COLO829 (cell line): ENCODE measurements at regions not wholly inside any gene's neighbourhood (a gene's known extent, or its start where the extent isn't known, plus 50 kb on each side); places are given as distances from the start of the nearest gene placed in this dataset.
"Not testable (repeated sequence)": the region's sequence is repeated elsewhere in the genome, so short reads cannot be mapped to it uniquely, and the experiment has no call there.

ENCODE experiments used
- DNase-seq: peaks from one replicate; pipeline ENCODE4 v3.0.0; 2012; ENCODE audit warnings: low spot score

GRCh38 chrX:110512341-110512740, 153.7 kb downstream of the RTL9 start:
- DNase-seq: no peak

- DNase-seq: no peak
These were observed 155.9 kb downstream of the RTL9 start for GRCh38 chrX:110514509-110514908.

- DNase-seq: no peak
These were observed 160.9 kb downstream of the RTL9 start for GRCh38 chrX:110519501-110519900.

DNA sequence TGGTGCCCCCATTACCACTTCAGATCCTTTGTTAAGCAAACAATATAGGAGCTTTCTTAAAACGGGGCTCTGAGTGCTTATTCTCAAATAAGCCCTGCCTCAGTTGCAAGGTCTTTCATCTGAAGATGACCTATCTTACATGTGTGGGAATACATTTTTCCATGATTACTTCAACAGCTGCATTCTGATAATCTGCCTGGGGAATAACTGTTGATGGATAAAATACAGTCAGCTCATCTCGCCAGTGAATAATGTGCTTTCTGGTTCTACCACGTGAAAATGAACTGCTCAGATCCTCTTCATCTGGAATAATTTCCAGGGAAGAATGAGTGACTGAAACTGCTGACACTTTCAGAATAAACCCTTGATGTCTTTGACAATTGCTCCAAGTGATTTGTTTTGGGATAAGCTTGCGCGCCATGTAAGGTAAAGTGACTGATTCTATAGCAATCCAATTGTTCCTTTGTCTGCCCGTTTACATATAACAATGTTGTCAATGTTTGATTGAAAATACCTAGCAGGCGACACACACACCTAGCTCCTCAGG, 161.3 kb downstream of the RTL9 start:
- DNase-seq: no peak

- not testable (repeated sequence) for DNase-seq
These were observed 162.0 kb downstream of the RTL9 start for GRCh38 chrX:110520652-110521051.

- DNase-seq: no peak
These were observed 173.4 kb downstream of the RTL9 start for GRCh38 chrX:110531873-110532580.

DNA sequence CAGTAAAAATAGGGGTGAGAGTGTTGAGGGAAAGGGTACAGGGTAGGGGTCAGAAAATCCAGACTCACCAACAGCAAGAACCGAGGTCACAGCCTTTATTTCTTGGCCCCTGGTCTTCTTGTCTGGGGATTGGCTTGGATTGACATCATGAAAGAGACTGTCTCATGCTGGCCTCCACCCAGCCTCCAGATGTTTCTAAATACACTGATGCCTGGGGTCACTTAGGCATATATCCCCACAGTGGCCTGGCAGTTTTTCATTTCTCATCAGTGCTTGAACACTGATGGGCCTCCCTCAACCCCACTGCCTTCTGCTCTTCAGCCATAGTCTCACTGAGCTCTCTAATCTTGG, 173.9 kb downstream of the RTL9 start:
- DNase-seq: no peak

DNA sequence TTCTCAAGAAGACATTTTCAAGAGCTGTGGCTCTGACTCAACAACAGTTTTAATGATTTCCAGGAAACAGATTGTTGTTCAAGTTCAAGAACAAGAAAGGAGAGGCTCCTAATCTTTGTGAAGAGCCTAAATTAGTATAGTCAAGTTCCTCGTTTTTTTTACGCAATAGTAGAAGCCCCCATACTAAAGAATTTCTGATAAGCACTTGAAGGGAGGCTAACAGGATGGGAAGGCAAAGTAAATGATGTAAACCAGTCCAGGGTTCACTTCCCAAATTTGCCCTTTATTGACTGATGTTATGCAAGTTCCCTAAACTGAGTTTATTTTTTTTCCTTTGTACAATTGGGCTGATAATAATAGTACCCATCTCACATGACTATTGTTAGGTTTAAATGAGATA, 178.2 kb downstream of the RTL9 start:
- DNase-seq: no peak

DNA sequence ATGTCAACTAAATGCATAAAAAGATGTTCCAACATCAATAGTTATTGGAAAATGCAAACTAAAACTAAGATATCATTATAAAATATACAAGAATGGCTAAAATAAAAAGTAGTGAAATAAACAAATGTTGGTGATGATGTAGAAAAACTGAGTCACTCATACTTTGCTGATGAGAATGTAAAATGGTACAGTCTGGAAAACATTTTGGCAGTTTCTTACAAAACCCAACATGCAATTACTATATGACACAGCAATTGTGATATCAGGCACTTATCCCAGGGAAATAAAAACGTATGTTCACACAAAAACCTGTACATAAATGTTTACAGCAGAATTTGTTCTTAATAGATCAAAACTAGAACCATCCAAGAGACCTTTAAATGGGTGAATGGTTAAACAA, 182.6 kb downstream of the RTL9 start:
- DNase-seq: no peak

GRCh38 chrX:110550854-110551253, 192.2 kb downstream of the RTL9 start:
- not testable (repeated sequence) for DNase-seq

DNA sequence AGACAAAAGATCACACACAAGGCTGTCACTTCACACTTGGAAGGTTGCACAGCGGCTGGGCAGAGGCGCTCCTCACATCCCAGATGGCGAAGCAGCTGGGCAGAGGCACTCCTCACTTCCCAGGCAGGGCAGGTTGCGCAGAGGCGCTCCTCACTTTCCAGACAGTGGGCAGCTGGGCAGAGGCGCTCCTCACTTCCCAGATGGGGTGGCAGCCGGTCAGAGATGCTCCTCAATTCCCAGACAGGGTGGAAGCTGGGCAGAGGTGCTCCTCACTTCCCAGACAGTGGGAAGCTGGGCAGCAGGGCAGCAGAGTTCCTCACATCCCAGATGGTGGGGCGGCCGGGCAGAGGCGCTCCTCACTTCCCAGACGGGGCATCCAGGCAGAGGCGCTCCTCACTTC, 199.2 kb downstream of the RTL9 start:
- no peak for DNase-seq

DNA sequence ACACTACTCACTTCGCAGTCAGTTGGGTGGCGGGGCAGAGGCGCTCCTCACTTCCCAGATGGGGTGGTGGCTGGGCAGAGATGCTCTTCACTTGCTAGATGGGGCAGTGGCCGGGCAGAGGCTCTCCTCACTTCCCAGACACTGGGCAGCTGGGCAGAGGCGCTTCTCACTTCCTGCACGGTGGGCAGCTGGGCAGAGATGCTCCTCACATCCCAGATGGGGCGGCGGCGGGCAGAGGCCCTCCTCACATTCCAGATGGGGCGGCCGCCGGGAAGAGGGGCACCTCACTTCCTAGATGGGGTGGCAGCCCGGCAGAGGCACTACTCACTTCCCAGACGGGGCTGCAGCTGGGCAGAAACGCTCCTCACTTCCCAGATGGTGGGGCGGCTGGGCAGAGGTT, 199.8 kb downstream of the RTL9 start:
- no peak for DNase-seq

DNA sequence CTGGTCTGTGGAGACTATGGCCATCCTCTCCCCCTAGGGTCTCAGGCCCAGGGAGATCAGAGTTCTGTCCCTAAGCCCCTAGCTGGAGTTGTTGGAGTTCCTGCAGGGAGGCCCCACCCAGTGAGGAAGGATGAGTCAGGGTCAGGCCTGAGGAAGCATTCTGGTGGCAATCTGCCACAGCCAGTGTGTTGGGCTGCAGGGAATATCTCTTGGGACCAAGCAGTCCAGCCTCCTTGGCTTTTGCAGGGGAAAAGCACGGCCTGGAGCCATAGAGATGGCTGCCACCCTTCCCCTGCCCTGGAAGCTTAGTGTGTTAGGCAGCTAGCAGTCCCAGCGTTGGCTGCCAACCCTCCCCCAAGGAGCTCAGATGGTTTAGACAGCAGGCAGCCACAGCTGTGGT, 202.4 kb downstream of the RTL9 start:
- no peak for DNase-seq

DNA sequence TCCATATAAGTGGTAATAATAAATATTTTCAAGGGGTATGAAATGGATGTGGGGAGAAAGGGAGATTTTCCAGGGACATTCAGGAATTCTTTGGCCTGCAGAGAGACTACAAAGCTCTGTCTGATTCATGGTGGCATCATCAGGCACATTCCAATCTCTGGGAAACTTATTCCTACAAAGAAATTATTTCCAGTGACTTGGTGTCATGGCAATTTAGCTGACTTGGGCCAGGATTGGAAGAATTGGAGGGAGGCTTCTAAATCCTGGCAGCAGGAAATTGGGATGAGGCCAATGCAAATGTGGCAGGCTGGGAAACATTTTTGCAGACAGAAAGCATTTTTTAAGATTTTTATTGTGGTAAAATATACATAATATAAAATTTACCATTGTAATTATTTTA, 204.6 kb downstream of the RTL9 start:
- DNase-seq: no peak

DNA sequence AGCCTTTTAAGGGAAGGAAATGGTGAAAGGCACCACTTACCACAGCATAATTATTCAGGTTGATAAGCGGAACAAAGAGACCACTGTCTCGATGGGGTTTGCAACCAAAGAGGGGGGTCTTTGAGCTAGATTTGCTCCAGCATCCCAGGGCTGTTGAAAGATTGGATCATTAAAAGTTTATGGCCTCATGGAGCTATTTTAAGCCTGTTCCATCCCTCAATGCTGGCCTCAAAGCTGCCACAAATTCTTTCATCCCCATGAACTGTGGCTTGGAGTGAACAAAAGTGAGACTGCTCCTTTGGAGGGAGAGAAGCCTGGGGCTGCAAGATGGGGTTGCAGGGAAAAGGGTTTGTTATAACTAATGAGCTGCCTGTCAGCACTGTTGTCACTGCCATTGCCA, 209.8 kb downstream of the RTL9 start:
- peak; percentile 42 for DNase-seq

DNA sequence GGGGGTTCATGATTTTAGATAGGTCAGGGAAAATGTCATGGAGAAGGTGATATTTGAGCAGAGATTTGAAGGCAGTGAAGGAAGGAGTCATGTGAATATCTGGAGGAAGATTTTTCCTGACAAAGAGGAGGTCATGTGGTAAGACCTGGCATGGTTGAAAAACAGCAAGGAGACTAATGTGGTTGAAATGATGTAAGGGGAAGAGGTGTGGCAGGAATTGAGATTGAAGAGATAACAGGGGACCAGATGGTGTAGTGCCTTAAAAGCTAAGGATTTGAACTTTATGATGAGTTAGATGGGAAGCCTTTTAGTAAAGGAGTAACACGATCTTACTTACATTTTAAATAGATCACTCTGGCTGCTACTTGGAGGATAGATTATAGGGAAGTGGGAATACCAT, 210.9 kb downstream of the RTL9 start:
- DNase-seq: no peak

DNA sequence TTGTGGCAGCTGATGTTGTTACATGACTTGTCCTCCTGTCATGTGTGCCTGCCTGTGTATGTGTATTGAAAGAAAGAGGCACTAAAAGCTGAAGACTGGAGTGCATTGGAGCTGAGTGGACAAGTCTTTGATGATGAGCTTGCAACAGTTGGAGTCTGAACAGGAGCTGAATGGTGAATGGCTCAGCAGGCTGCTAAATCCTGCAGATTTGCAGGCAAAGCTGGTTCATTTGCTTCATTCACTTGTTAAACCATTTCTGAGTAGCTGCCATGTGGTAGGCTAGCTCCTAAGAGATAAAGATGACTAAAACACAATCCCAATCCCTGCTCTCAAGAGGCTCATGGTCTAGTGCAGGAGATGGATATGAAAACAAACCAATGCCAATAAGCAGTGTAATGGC, 217.3 kb downstream of the CHRDL1 start:
- DNase-seq: no peak

GRCh38 chrX:110584083-110584482, 211.5 kb downstream of the CHRDL1 start:
- DNase-seq: no peak

DNA sequence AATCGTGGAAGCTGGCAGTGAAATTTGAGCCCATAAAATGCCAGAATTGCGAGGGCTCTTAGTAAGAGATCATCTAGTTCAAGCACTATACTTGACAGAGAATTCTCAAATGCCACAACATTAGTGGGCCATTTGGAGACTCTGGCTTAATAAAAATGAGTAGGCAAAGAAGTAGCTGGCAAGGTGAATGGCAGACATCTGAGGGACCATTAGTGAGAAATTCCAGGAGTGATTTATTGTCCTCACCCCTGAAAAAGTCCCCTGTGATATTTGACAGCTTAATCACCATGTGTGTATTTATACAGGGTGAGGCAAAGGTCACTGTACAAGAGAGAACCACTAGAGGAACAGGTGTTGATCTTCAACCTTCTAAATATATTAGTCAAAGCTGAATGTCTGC, 207.5 kb downstream of the CHRDL1 start:
- DNase-seq: no peak

DNA sequence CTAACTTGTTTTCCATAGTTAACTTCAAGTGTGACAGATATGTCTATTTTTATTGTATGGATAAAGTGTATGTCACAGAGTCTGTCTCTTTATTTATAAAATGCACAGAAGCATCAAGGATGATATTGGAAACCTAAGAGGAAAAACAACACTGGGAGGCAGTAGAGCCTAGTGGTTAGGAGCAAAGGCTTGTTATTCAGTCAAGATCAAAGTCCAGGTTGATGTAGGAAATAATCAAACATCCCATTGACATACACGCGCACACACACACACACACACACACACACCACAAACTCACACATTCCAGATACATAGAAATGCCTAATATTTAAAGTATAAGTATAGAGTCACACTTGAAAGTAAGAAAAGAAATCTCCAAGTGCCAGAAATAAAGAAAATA, 206.8 kb downstream of the CHRDL1 start:
- no peak for DNase-seq

- DNase-seq: no peak
These were observed 194.8 kb downstream of the CHRDL1 start for GRCh38 chrX:110600745-110601310.

GRCh38 chrX:110614596-110614995, 181.0 kb downstream of the CHRDL1 start:
- DNase-seq: no peak
